A549 (cell line): ENCODE measurements at regions not wholly inside any gene's neighbourhood (a gene's known extent, or its start where the extent isn't known, plus 50 kb on each side); places are given as distances from the start of the nearest gene placed in this dataset.

Source experiments
- PHF8 ChIP-seq: fragments of 200-600 bp; sonication (generic); IDR thresholded peaks from 2 replicates; pipeline ENCODE4 v1.6.1; 2016; ENCODE audit warnings: low read depth, mild to moderate bottlenecking, antibody characterized with exemption, moderate library complexity, borderline replicate concordance
- POLR2A ChIP-seq: IDR thresholded peaks from 2 replicates; pipeline ENCODE4 v1.6.1; 2012; ENCODE audit warnings: mild to moderate bottlenecking, low read length

- TF ChIP-seq PHF8 = no peak
- no peak for TF ChIP-seq POLR2A
Measured at GRCh38 chr14:71339650-71340415, 432.6 kb downstream of the PCNX1 start.
